ENCODE measurements at regions not wholly inside any gene's neighbourhood (a gene's known extent, or its start where the extent isn't known, plus 50 kb on each side); places are given as distances from the start of the nearest gene placed in this dataset.
A peak's percentile ranks its signal among the peaks of the same experiment; 100 is the strongest.

DNA sequence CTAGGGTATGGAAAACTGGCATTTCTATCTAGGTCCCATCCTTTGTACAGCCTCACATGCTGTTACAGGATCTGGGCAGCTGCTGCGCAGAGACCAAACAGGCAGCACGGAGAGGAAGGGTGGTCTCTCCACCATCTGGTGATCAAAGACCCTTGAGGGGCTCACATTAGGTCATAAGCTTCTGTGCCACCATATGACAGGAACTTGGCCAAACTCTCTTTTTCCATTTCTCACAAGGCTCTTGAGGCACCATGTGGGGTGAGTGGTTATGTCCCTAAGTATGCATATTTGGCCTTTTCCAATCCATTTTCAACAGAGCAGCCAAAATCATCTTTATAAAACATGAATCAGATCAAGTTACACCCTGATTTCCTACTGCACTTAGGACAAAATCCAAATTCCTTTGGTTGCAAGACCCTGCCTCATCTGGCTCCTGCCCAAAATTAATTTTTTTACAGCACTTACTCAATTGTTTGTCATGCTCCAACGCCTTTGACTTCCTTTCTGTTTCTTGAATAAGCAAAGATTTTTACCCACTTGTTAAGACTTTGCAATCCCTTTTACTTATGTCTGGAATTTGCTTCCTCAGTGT, 730.0 kb downstream of the MAT2B start:
- Histone ChIP-seq H3K4me2 (ENCODE audit: insufficient read depth, low read length) (peak overlapping the region; percentile 67), H3K36me3 (ENCODE audit: control insufficient read depth in 2 of 2, extremely low read depth in 1 of 2, insufficient read depth in 2 of 2, low read length in 2 of 2) (no peaks in the 10 kb centered on the region), H3K27ac (ENCODE audit: insufficient read depth, low read depth, low read length) (peak overlapping the region; percentile 12), H3K4me1 (ENCODE audit: control insufficient read depth, extremely low read depth, insufficient read depth, low read length) (peaks cover 19% of the 10 kb centered on the region), H4K20me1 (replicated peaks; ENCODE audit: control insufficient read depth, extremely low read depth, insufficient read depth, low read length) (no peaks in the 10 kb centered on the region), H3K9ac (replicated peaks; ENCODE audit: extremely low read depth, insufficient read depth, low read length) (no peak overlapping the region), H2AFZ (ENCODE audit: low read depth, low read length) (peak overlapping the region; percentile 58), H3K27me3 (ENCODE audit: control insufficient read depth in 2 of 2, insufficient read depth in 2 of 2, low read length in 2 of 2) (no peaks in the 10 kb centered on the region), H3K79me2 (ENCODE audit: control insufficient read depth, insufficient read depth, low read length) (no peaks in the 10 kb centered on the region), H3K9me1 (replicated peaks; ENCODE audit: control insufficient read depth, extremely low read depth, insufficient read depth, low read length) (no peaks in the 10 kb centered on the region), H3K4me3 (replicated peaks in 1 of 3; ENCODE audit: insufficient read depth in 1 of 3, low read depth in 1 of 3, low read length in 3 of 3) (no peak overlapping the region), H3K9me3 (replicated peaks; ENCODE audit: control insufficient read depth, insufficient read depth, low read length) (no peaks in the 10 kb centered on the region)
- POLR2A ChIA-PET: no interaction called here
- DNase-seq (ENCODE audit: low read depth, low spot score): peak; percentile 88
- dilution Hi-C loops (cut with MboI; ENCODE audit: extremely low pct_ligation_motif_present, low sequenced_read_pairs) (no loop called here), intact Hi-C loops (cut with micrococcal nuclease) (loop anchor here (2.0 kb wide), 1 partner anchor 31 kb away; no protein-coding TSS in a partner anchor)
- CTCF ChIA-PET: no interaction called here
- peak; percentile 8 for FAIRE-seq
- TF ChIP-seq EZH2 (IDR thresholded peaks at IDR 0.05; ENCODE audit: borderline replicate concordance, low read depth, low read length, severe bottlenecking) (no peak), POLR2A (IDR thresholded peaks at IDR 0.05; ENCODE audit: low read depth, low read length) (no peak), MYC (IDR thresholded peaks at IDR 0.05; ENCODE audit: low read depth, low read length) (no peak), POLR2AphosphoS5 (IDR thresholded peaks at IDR 0.05; ENCODE audit: insufficient read depth, low read depth, low read length) (no peak), GATA2 (IDR thresholded peaks at IDR 0.05; ENCODE audit: insufficient read depth, insufficient read length, low read depth, low read length) (peak; percentile 15), MAX (IDR thresholded peaks at IDR 0.05; ENCODE audit: insufficient read depth, insufficient read length) (no peak), CTCF (IDR thresholded peaks at IDR 0.05; ENCODE audit: extremely low read depth in 1 of 2, insufficient read depth in 1 of 2, low read depth in 1 of 2, low read length in 2 of 2) (no peak), JUN (IDR thresholded peaks at IDR 0.05; ENCODE audit: borderline replicate concordance, insufficient read depth, insufficient read length, low read depth) (no peak), FOS (IDR thresholded peaks at IDR 0.05; ENCODE audit: borderline replicate concordance, insufficient read depth, low read length) (peak; percentile 72)
- no TSS peak for BruUV-seq (replicated peaks)

Measured in endothelial cell of umbilical vein (primary cell).